Suprapubic skin (tissue), 3 donors: ENCODE measurements at regions not wholly inside any gene's neighbourhood (a gene's known extent, or its start where the extent isn't known, plus 50 kb on each side); places are given as distances from the start of the nearest gene placed in this dataset.

Source experiments
- CTCF ChIP-seq, 2 donors: fragments of 200-600 bp in 1 of 2; fragments of 450-650 bp in 1 of 2; sonication (generic) in 1 of 2; IDR thresholded peaks; one replicate each; pipeline ENCODE4 v1.5.1; 2016 to 2019; ENCODE audit warnings: antibody characterized with exemption in 2 of 2, mild to moderate bottlenecking in 1 of 2, moderate library complexity in 1 of 2
- POLR2A ChIP-seq, 2 donors: fragments of 450-650 bp; IDR thresholded peaks; one replicate each; pipeline ENCODE4 v1.6.1; 2017; ENCODE audit warnings: antibody characterized with exemption in 2 of 2, mild to moderate bottlenecking in 2 of 2, moderate library complexity in 2 of 2

GRCh38 chr2:138421971-138422335, 79.6 kb upstream of the SPOPL start:
- no peak for TF ChIP-seq CTCF (IDR thresholded peaks at IDR 0.05)
- TF ChIP-seq POLR2A (IDR thresholded peaks at IDR 0.05), result no peak
